ENCODE measurements at regions not wholly inside any gene's neighbourhood (a gene's known extent, or its start where the extent isn't known, plus 50 kb on each side); places are given as distances from the start of the nearest gene placed in this dataset.

- TF ChIP-seq POLR2AphosphoS5 (IDR thresholded peaks at IDR 0.05) = no peak
- no peak for TF ChIP-seq CTCF (IDR thresholded peaks at IDR 0.05)
Observed at GRCh38 chr14:48473944-48474343, 798.5 kb upstream of the MDGA2 start.

Measured in upper lobe of left lung (tissue), 4 donors.